ENCODE measurements at regions not wholly inside any gene's neighbourhood (a gene's known extent, or its start where the extent isn't known, plus 50 kb on each side); places are given as distances from the start of the nearest gene placed in this dataset.

- no peak for DNase-seq (ENCODE audit: low read depth, low spot score)
Measured at GRCh38 chr1:9419369-9420041, 119.8 kb upstream of the SLC25A33 start.

GRCh38 chr1:9420835-9421532 is 118.3 kb upstream of the SLC25A33 start:
- no peak for DNase-seq (ENCODE audit: low read depth, low spot score)

- no peak for DNase-seq (ENCODE audit: low read depth, low spot score)
Measured at GRCh38 chr1:9421533-9421873, 117.8 kb upstream of the SLC25A33 start.

- DNase-seq (ENCODE audit: low read depth, low spot score): no peak
Measured at GRCh38 chr1:9422321-9422720, 116.9 kb upstream of the SLC25A33 start.

- DNase-seq (ENCODE audit: low read depth, low spot score): no peak
Measured at GRCh38 chr1:9422911-9423505, 116.3 kb upstream of the SLC25A33 start.

- DNase-seq (ENCODE audit: low read depth, low spot score): no peak
Measured at GRCh38 chr1:9424261-9424660, 115.0 kb upstream of the SLC25A33 start.

GRCh38 chr1:9425859-9426258 is 113.4 kb upstream of the SLC25A33 start:
- no peak for DNase-seq (ENCODE audit: low read depth, low spot score)

GRCh38 chr1:9426291-9426711 is 113.0 kb upstream of the SLC25A33 start:
- DNase-seq (ENCODE audit: low read depth, low spot score): peak; percentile 27

GRCh38 chr1:9427388-9427787 is 111.9 kb upstream of the SLC25A33 start:
- DNase-seq (ENCODE audit: low read depth, low spot score): no peak

GRCh38 chr1:9428601-9429341 is 110.5 kb upstream of the SLC25A33 start:
- peak; percentile 99 for DNase-seq (ENCODE audit: low read depth, low spot score)

- DNase-seq (ENCODE audit: low read depth, low spot score): no peak
Measured at GRCh38 chr1:9429342-9429711, 109.9 kb upstream of the SLC25A33 start.

GRCh38 chr1:9434247-9435152 is 104.8 kb upstream of the SLC25A33 start:
- no peak for DNase-seq (ENCODE audit: low read depth, low spot score)

GRCh38 chr1:9435153-9435636 is 104.1 kb upstream of the SLC25A33 start:
- no peak for DNase-seq (ENCODE audit: low read depth, low spot score)

- no peak for DNase-seq (ENCODE audit: low read depth, low spot score)
Measured at GRCh38 chr1:9435854-9436640, 103.2 kb upstream of the SLC25A33 start.

GRCh38 chr1:9437961-9438430 is 101.3 kb upstream of the SLC25A33 start:
- DNase-seq (ENCODE audit: low read depth, low spot score): no peak

GRCh38 chr1:9438431-9439073 is 100.7 kb upstream of the SLC25A33 start:
- DNase-seq (ENCODE audit: low read depth, low spot score): no peak

- DNase-seq (ENCODE audit: low read depth, low spot score): no peak
Measured at GRCh38 chr1:9439074-9439761, 100.0 kb upstream of the SLC25A33 start.

- DNase-seq (ENCODE audit: low read depth, low spot score): no peak
Measured at GRCh38 chr1:9440261-9440660, 99.0 kb upstream of the SLC25A33 start.

- DNase-seq (ENCODE audit: low read depth, low spot score): no peak
Measured at GRCh38 chr1:9440763-9441194, 98.5 kb upstream of the SLC25A33 start.

Data from activated naive CD8-positive, alpha-beta T cell treated with anti-CD3 and anti-CD28 coated beads, Interleukin-2, amount 50 U/mL, for 16 hours (primary cell).